HEK293T (cell line): ENCODE measurements at regions not wholly inside any gene's neighbourhood (a gene's known extent, or its start where the extent isn't known, plus 50 kb on each side); places are given as distances from the start of the nearest gene placed in this dataset.

Source experiments
- CTBP1 ChIP-seq: fragments of 450-650 bp; IDR thresholded peaks from 2 replicates; pipeline ENCODE4 v1.6.1; 2016; ENCODE audit warnings: borderline replicate concordance
- ELF4 ChIP-seq: fragments of 450-650 bp; IDR thresholded peaks from 2 replicates; pipeline ENCODE4 v1.6.1; 2017; ENCODE audit warnings: antibody characterized with exemption
- FOXA1 ChIP-seq: fragments of 450-650 bp; IDR thresholded peaks from 2 replicates; pipeline ENCODE4 v1.6.1; 2016; ENCODE audit warnings: mild to moderate bottlenecking
- FOXK2 ChIP-seq: fragments of 450-650 bp; IDR thresholded peaks from 2 replicates; pipeline ENCODE4 v1.6.1; 2016; ENCODE audit warnings: mild to moderate bottlenecking
- FOXM1 ChIP-seq: fragments of 450-650 bp; IDR thresholded peaks from 2 replicates; pipeline ENCODE4 v1.6.1; 2017; ENCODE audit warnings: mild to moderate bottlenecking, borderline replicate concordance
- SP1 ChIP-seq: fragments of 450-650 bp; IDR thresholded peaks from 2 replicates; pipeline ENCODE4 v1.6.1; 2017
- ZNF384 ChIP-seq: fragments of 450-650 bp; IDR thresholded peaks from 2 replicates; pipeline ENCODE4 v1.6.1; 2016

DNA sequence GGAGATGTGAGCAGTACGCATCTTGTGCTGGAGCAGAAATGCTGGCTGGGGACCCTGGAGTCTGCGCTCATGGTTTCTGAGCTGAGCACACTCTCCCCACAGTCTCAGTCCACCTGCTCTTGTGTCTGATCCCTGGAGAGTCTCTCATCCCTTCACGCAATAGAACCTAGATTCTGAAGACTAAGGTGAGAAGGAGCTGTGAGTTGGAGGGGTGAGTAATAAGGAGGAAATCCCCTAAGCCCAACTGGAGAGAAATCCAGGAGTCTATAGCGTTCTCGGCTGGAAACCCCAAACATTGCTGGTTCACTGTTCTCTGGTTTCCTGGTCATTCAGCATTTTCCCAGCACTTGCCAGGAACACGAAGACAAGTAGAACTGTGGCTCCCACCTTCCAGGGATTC lies 68.3 kb upstream of the SMNDC1 start:
- TF ChIP-seq SP1 (no peak), FOXM1 (no peak), CTBP1 (no peak), ELF4 (no peak), ZNF384 (no peak), FOXK2 (no peak), FOXA1 (no peak)
